Prostate gland (tissue), 2 donors: ENCODE measurements at regions not wholly inside any gene's neighbourhood (a gene's known extent, or its start where the extent isn't known, plus 50 kb on each side); places are given as distances from the start of the nearest gene placed in this dataset.

Experiments used
- DNase-seq: peaks from one replicate; pipeline ENCODE4 v3.0.0-alpha.2; 2019; ENCODE audit warnings: low spot score
- H3K27ac ChIP-seq, 2 donors: fragments of 200-600 bp; sonication (generic); 2 replicates each; pipeline ENCODE4 v1.5.1; 2017 to 2019
- H3K27me3 ChIP-seq: fragments of 200-600 bp; sonication (generic); replicated peaks from 2 replicates; pipeline ENCODE4 v1.5.1; 2019; ENCODE audit not compliant: insufficient read depth
- H3K36me3 ChIP-seq, 2 donors: fragments of 200-600 bp; sonication (generic); 1 replicate in 1 of 2; 2 replicates in 1 of 2; pipeline versions ENCODE4 v1.5.1 to v1.8.1; 2017 to 2019
- H3K4me1 ChIP-seq: fragments of 200-600 bp; sonication (generic); replicated peaks from 2 replicates; pipeline ENCODE4 v1.5.1; 2019
- H3K4me3 ChIP-seq, 2 donors: fragments of 200-600 bp; sonication (generic); 2 replicates each; pipeline ENCODE4 v1.5.1; 2017 to 2019
- H3K9me3 ChIP-seq: fragments of 200-600 bp; sonication (generic); 2 replicates; pipeline ENCODE4 v1.5.1; 2017
- POLR2A ChIP-seq: fragments of 450-650 bp; IDR thresholded peaks from one replicate; pipeline ENCODE4 v1.6.1; 2016; ENCODE audit warnings: antibody characterized with exemption, mild to moderate bottlenecking
- POLR2AphosphoS5 ChIP-seq: sonication (generic); formaldehyde crosslinking; IDR thresholded peaks from one replicate; pipeline ENCODE4 v1.6.1; 2017; ENCODE audit warnings: antibody characterized with exemption
- WGBS: methylation state at CpG from one replicate; pipeline ENCODE4 v1.1.5; 2018; 5-methylcytosine and 5-hydroxymethylcytosine counted together
- intact Hi-C: fragments of 100-400 bp; cut with DNase I; formaldehyde crosslinking; loops from one replicate; pipeline ENCODE4 v1.14.2; 2022
- TF ChIP-seq, protein P1 (sequence below), 4 experiments: fragments of 200-600 bp in 2 of 4; fragments of 450-650 bp in 2 of 4; sonication (generic) in 2 of 4; IDR thresholded peaks; 1 replicate in 3 of 4; 2 replicates in 1 of 4; pipeline ENCODE4 v1.5.1; 2016 to 2019; ENCODE audit warnings: antibody characterized with exemption in 4 of 4, mild to moderate bottlenecking in 2 of 4, moderate library complexity in 2 of 4

DNA sequence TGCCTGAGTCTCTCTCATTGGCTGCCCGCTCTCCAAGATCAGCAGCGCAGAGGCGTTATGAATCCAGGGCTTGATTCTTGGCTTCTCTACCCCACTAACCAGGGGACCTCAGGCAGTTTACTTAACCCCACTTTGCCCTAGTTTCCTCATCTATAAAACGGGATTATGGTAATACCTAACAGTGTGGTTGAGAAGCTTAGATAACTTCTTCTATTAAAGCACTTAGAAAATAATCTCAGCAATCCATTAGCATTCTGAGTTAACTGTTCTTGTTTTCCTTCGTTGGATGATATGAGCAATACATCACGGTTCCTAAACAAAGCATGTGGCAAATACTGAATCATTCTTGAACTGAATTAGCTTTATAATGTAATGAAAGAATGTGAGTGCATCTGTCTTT is 116.3 kb upstream of the FKBP1C start:
- H3K27ac ChIP-seq = no peak overlapping the region
- H3K4me3 ChIP-seq = no peak overlapping the region
- H3K4me1 ChIP-seq = no peaks in the 10 kb centered on the region
- H3K9me3 ChIP-seq = no peaks in the 10 kb centered on the region
- DNase-seq = no peak
- H3K27me3 ChIP-seq = no peaks in the 10 kb centered on the region
- no peaks in the 10 kb centered on the region for H3K36me3 ChIP-seq
- 63% methylated on average over 6 of the region's 6 CpGs for WGBS
- TF ChIP-seq POLR2A (no peak), POLR2AphosphoS5 (no peak)
- TF ChIP-seq, protein P1, sequence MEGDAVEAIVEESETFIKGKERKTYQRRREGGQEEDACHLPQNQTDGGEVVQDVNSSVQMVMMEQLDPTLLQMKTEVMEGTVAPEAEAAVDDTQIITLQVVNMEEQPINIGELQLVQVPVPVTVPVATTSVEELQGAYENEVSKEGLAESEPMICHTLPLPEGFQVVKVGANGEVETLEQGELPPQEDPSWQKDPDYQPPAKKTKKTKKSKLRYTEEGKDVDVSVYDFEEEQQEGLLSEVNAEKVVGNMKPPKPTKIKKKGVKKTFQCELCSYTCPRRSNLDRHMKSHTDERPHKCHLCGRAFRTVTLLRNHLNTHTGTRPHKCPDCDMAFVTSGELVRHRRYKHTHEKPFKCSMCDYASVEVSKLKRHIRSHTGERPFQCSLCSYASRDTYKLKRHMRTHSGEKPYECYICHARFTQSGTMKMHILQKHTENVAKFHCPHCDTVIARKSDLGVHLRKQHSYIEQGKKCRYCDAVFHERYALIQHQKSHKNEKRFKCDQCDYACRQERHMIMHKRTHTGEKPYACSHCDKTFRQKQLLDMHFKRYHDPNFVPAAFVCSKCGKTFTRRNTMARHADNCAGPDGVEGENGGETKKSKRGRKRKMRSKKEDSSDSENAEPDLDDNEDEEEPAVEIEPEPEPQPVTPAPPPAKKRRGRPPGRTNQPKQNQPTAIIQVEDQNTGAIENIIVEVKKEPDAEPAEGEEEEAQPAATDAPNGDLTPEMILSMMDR (IDR thresholded peaks at IDR 0.05) = no peak
- intact Hi-C loops = no loop called here

DNA sequence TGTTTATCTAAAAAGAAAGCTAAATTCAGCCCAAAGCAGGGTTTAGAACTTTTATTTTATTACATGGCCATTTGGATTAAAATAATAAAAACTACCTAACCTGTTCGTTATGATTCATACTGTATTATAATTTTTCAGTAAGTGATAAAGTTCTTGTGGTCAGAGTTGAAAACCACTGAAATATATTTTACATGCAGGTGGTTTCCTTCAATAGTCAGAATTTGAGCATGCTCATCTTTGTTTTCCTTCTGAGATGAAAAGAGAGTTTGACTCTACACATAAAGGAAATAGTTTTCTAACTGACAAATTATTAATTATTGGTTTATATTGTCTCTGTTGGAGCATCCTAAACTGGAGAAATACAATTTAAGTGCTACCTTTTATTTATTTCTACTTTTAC is 114.0 kb upstream of the FKBP1C start:
- DNase-seq = no peak
- no peak overlapping the region for H3K4me3 ChIP-seq
- no peaks in the 10 kb centered on the region for H3K27me3 ChIP-seq
- TF ChIP-seq, protein P1 (IDR thresholded peaks at IDR 0.05) = no peak
- TF ChIP-seq POLR2A (no peak), POLR2AphosphoS5 (no peak)
- no peaks in the 10 kb centered on the region for H3K36me3 ChIP-seq
- intact Hi-C loops = no loop called here
- no peaks in the 10 kb centered on the region for H3K9me3 ChIP-seq
- no peaks in the 10 kb centered on the region for H3K4me1 ChIP-seq
- H3K27ac ChIP-seq = no peak overlapping the region
- WGBS = 0% methylated on average over 1 of the region's 1 CpG

DNA sequence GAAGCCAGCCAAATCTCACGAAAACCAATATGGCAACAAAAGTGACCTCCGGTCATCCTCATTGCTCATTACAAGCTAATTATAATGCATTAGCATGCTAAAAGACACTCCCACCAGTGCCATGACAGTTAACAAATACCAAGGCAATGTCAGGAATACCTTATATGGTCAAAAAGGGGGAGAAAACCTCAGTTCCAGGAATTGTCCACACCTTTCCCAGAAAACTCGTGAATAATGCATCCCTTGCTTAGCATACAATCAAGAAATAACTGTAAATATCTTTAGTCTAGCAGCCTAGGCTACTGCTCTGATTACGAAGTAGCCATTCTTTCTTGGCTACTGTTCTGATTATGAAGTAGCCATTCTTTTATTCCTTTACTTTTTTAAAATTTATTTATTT is 112.5 kb upstream of the FKBP1C start:
- TF ChIP-seq POLR2AphosphoS5 (no peak), POLR2A (no peak)
- TF ChIP-seq, protein P1 (IDR thresholded peaks at IDR 0.05) = no peak
- intact Hi-C loops = no loop called here
- Histone ChIP-seq H3K4me3 (no peak overlapping the region), H3K36me3 (no peaks in the 10 kb centered on the region), H3K27ac (no peak overlapping the region), H3K27me3 (no peaks in the 10 kb centered on the region), H3K4me1 (no peaks in the 10 kb centered on the region), H3K9me3 (no peaks in the 10 kb centered on the region)
- 71% methylated on average over 4 of the region's 4 CpGs for WGBS
- no peak for DNase-seq

DNA sequence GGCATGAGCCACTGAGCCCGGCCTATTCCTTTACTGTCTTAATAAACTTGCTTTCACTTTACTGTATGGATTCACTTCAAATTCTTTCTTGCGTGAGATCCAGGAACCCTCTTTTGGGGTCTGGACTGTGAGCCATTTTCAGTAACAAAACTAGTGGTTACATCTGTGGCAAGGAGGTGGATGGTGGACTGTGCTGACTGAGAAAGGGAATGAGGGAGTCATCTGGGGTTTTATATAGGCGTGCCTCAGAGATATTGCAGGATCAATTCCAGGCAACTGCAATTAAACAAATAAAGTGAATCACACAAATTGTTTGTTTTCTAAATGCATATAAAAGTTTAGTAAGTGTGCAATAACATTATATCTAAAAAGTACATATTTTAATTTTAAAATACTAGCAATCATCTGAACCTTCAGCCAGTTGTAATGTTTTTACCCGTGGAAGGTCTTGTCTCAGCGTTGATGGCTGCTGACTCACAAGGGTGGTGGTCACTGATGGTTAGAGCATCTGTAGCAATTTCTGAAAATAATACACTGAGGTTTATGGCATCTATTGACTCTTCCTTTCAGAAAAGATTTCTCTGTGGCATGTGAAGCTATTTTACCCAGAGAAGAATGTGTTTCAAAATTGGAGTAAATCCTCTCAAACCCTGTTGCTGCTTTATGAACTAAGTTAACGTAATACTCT is 111.4 kb upstream of the FKBP1C start:
- intact Hi-C loops = no loop called here
- DNase-seq = no peak
- TF ChIP-seq POLR2AphosphoS5 (no peak), POLR2A (no peak)
- TF ChIP-seq, protein P1 (IDR thresholded peaks at IDR 0.05) = no peak
- Histone ChIP-seq H3K4me3 (no peak overlapping the region), H3K27ac (no peak overlapping the region), H3K36me3 (no peaks in the 10 kb centered on the region), H3K9me3 (no peaks in the 10 kb centered on the region), H3K27me3 (no peaks in the 10 kb centered on the region), H3K4me1 (no peaks in the 10 kb centered on the region)
- WGBS = 94% methylated on average over 6 of the region's 6 CpGs

DNA sequence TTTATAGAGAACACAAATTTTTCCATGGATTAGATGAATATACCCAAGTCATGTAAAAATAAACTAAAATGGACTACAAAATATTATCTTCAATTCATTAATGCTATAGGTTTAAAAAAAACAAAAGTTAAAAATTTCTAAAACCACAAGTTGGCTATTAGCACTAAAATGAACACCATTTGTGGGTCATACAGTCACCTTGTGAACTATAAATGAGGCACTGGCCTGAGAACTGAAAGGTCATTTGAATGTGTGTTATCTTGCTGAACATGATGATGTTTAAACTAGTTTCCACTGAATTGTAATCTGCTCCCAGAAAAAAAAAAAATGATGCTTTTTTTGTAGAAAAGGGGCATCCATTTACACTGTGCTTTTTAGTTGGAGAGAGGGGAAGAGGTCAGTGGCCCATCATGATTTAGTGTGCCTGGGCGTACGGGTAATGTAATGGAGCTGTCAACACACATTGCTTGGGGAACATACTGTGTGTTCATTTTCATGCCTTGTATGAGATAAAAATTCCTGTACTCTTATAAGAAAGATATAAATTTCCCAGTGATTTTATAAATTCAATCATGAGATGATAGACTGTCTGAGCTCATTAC is 96.6 kb upstream of the FKBP1C start:
- TF ChIP-seq, protein P1 (IDR thresholded peaks at IDR 0.05) = no peak
- H3K9me3 ChIP-seq = no peaks in the 10 kb centered on the region
- no peak for DNase-seq
- H3K4me1 ChIP-seq = no peaks in the 10 kb centered on the region
- H3K36me3 ChIP-seq = no peaks in the 10 kb centered on the region
- H3K27ac ChIP-seq = no peak overlapping the region
- H3K27me3 ChIP-seq = no peaks in the 10 kb centered on the region
- intact Hi-C loops = no loop called here
- WGBS = 53% methylated on average over 2 of the region's 2 CpGs
- H3K4me3 ChIP-seq = no peak overlapping the region
